ENCODE measurements at regions not wholly inside any gene's neighbourhood (a gene's known extent, or its start where the extent isn't known, plus 50 kb on each side); places are given as distances from the start of the nearest gene placed in this dataset.

- peaks cover 10% of the 10 kb centered on the region for H3K27me3 ChIP-seq (ENCODE audit: insufficient read depth, poor library complexity, severe bottlenecking)
- no peak overlapping the region for H3K4me3 ChIP-seq (replicated peaks; ENCODE audit: insufficient read depth, low read length)
- no peak for TF ChIP-seq POLR2AphosphoS5 (IDR thresholded peaks at IDR 0.05; ENCODE audit: low read depth)
- TF ChIP-seq GABPA (IDR thresholded peaks at IDR 0.05; ENCODE audit: low read depth): no peak
- no peak for TF ChIP-seq CTCF (IDR thresholded peaks at IDR 0.05; ENCODE audit: insufficient read depth, low read length)
- no peak for TF ChIP-seq REST (IDR thresholded peaks at IDR 0.05; ENCODE audit: insufficient replicate concordance, low read depth)
- no peak for TF ChIP-seq SPI1 (IDR thresholded peaks at IDR 0.05; ENCODE audit: borderline replicate concordance, low read depth)
- DNase-seq (ENCODE audit: low read depth in 1 of 2, low spot score in 1 of 2): no peak
- H3K27ac ChIP-seq (replicated peaks): no peak overlapping the region
Measured at GRCh38 chr13:91157273-91158016, 190.0 kb upstream of the MIR17HG start.

GRCh38 chr13:91158017-91158395 lies 189.5 kb upstream of the MIR17HG start:
- TF ChIP-seq POLR2AphosphoS5 (IDR thresholded peaks at IDR 0.05; ENCODE audit: low read depth) (no peak), GABPA (IDR thresholded peaks at IDR 0.05; ENCODE audit: low read depth) (no peak), CTCF (IDR thresholded peaks at IDR 0.05; ENCODE audit: insufficient read depth, low read length) (no peak), SPI1 (IDR thresholded peaks at IDR 0.05; ENCODE audit: borderline replicate concordance, low read depth) (no peak), REST (IDR thresholded peaks at IDR 0.05; ENCODE audit: insufficient replicate concordance, low read depth) (no peak)
- Histone ChIP-seq H3K4me3 (replicated peaks; ENCODE audit: insufficient read depth, low read length) (no peak overlapping the region), H3K27ac (replicated peaks) (no peak overlapping the region), H3K27me3 (ENCODE audit: insufficient read depth, poor library complexity, severe bottlenecking) (peaks cover 10% of the 10 kb centered on the region)
- no peak for DNase-seq (ENCODE audit: low read depth in 1 of 2, low spot score in 1 of 2)

DNA sequence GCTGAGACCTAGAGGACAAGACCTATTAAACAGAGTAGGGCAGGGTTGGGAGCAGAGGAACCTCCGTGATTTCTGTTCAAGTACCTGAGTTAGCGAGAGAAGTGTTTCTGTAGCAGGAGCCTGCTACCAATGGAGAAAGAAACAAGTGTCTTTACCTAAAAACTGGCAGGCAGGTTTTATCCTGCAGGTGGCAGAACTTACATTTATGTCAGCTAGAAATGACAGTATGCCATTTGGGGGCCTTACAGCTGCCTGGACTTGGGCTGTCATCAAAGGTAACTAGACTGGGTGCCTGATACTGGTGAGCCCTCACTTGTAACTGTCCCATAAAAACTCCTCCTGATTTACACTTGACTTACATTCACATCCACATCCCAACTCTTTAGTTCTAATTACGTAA lies 185.3 kb upstream of the MIR17HG start:
- DNase-seq (ENCODE audit: low read depth in 1 of 2, low spot score in 1 of 2): no peak
- peaks cover 10% of the 10 kb centered on the region for H3K27me3 ChIP-seq (ENCODE audit: insufficient read depth, poor library complexity, severe bottlenecking)
- no peak overlapping the region for H3K4me3 ChIP-seq (replicated peaks; ENCODE audit: insufficient read depth, low read length)
- no peak for TF ChIP-seq POLR2AphosphoS5 (IDR thresholded peaks at IDR 0.05; ENCODE audit: low read depth)
- TF ChIP-seq REST (IDR thresholded peaks at IDR 0.05; ENCODE audit: insufficient replicate concordance, low read depth): no peak
- TF ChIP-seq CTCF (IDR thresholded peaks at IDR 0.05; ENCODE audit: insufficient read depth, low read length): no peak
- TF ChIP-seq SPI1 (IDR thresholded peaks at IDR 0.05; ENCODE audit: borderline replicate concordance, low read depth): no peak
- no peak for TF ChIP-seq GABPA (IDR thresholded peaks at IDR 0.05; ENCODE audit: low read depth)
- H3K27ac ChIP-seq (replicated peaks): no peak overlapping the region
